AG09309 (cell line): ENCODE measurements at regions not wholly inside any gene's neighbourhood (a gene's known extent, or its start where the extent isn't known, plus 50 kb on each side); places are given as distances from the start of the nearest gene placed in this dataset.
A peak's percentile ranks its signal among the peaks of the same experiment; 100 is the strongest.

Experiments
- DNase-seq: peaks from one replicate; pipeline ENCODE4 v3.0.0-alpha.2; 2010; ENCODE audit warnings: low read depth
- H3K4me3 ChIP-seq: 2 replicates; pipeline ENCODE4 v1.5.1; 2011; ENCODE audit warnings: mild to moderate bottlenecking, low read depth, low read length, moderate library complexity; ENCODE audit not compliant: control insufficient read depth
- CTCF ChIP-seq: IDR thresholded peaks from 2 replicates; pipeline ENCODE4 v1.5.1; 2011; ENCODE audit warnings: mild to moderate bottlenecking, low read depth, low read length, inconsistent platforms; ENCODE audit not compliant: insufficient read depth, control insufficient read depth; ENCODE audit errors: missing control alignments

DNA sequence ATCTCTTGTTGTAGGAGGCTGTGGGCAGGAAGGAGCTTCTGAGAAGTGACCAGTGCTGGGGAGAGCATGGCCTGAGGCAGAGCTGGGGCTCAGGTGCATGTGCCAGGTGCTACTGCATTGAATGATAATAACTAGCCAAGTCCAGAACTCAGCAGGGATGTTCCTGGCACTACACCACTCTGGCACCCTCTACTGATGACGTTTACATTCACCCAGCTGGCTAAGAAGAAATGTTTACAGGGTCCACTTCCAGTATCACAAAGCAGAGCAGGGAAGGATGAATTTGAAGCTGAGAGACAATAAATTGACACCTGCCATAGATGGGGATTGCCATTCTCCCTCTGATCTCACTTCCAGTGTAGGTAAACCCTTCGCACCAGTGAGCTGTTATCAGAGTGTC is 411.8 kb downstream of the SETD4 start:
- no peak for DNase-seq

GRCh38 chr21:35646606-35647005 is 413.7 kb downstream of the SETD4 start:
- no peak for DNase-seq
- H3K4me3 ChIP-seq = no peak overlapping the region
- no peak for TF ChIP-seq CTCF

More for the DNA sequence above, 411.8 kb downstream of the SETD4 start:
- H3K4me3 ChIP-seq = no peak overlapping the region
- TF ChIP-seq CTCF = no peak

DNA sequence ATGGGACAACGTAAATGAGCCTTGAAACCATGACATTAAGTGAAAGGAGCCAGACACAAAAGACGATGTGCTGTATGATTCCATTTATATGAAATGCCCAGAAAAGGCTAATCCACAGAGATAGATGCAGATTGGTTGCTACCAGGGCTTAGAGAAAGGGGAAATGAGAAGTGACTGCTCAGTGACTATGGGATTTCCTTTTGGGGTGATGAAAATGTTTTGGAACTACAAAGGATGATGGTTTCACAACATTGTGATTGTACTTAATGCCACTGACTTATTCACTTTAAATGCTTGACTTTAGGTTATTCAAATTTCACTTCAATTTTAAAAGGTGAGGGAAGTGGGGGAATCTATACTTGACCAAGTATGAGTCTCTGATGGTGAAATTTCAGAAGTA is 414.3 kb downstream of the SETD4 start:
- H3K4me3 ChIP-seq = no peak overlapping the region
- DNase-seq = no peak
- TF ChIP-seq CTCF = no peak

GRCh38 chr21:35644523-35644922 is 415.8 kb downstream of the SETD4 start:
- no peak for DNase-seq
- no peak overlapping the region for H3K4me3 ChIP-seq
- no peak for TF ChIP-seq CTCF

DNA sequence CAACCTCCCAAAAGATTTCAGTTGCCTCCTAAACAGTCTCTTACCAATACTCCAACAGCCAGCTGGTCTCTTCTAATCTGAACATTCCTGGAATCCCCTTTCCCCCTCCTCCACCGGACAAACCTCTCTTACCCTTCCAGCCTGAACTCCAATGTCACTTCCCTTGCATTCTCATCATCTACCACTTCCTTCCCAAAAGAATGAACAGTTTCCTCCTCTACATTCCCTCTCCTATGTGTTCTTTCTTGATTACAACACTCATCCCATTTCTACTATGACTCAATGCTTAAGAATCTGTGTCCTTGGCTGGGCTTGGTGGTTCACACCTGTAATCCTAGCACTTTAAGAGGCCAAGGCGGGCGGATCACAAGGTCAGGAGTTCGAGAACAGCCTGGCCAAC is 417.1 kb downstream of the SETD4 start:
- TF ChIP-seq CTCF = no peak
- H3K4me3 ChIP-seq = no peak overlapping the region
- no peak for DNase-seq

DNA sequence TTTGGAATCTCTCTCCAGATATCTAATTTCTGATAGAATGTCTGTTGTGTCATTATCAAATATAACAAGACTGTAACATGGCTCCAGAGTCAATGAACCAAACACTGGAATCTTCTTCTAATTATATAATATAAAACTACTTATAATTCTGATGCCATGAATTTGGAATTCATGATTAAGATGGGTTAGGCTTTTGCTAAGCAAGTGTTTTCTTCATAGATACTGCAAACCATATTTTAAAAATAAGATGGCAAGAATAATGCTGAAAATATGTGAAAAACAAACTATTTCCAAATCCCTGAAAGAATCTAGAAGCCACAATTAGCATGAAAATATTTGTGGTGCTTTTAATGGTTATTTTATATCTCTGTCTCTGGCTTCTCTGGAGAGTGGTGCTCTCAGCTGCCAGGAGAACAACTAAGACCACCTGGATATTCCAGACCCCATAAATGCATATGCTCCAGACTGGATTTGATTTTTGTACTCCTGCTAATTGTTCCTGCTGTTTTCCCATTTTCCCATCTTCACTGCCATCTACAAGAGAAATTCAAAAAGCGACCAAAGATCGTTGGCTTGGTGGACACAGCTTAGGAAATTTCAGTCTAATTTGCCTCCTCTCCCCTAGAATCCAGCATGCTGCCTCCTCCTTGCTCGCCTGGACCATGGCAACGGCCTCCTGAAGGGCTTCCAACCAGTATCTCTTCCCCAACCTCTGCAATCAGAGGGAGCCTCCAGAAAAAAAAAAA is 418.9 kb downstream of the SETD4 start:
- TF ChIP-seq CTCF = no peak
- DNase-seq = peak; percentile 77
- no peak overlapping the region for H3K4me3 ChIP-seq

GRCh38 chr21:35637431-35637830 is 422.9 kb downstream of the SETD4 start:
- no peak overlapping the region for H3K4me3 ChIP-seq
- DNase-seq = no peak
- no peak for TF ChIP-seq CTCF
